ENCODE measurements at regions not wholly inside any gene's neighbourhood (a gene's known extent, or its start where the extent isn't known, plus 50 kb on each side); places are given as distances from the start of the nearest gene placed in this dataset.

DNA sequence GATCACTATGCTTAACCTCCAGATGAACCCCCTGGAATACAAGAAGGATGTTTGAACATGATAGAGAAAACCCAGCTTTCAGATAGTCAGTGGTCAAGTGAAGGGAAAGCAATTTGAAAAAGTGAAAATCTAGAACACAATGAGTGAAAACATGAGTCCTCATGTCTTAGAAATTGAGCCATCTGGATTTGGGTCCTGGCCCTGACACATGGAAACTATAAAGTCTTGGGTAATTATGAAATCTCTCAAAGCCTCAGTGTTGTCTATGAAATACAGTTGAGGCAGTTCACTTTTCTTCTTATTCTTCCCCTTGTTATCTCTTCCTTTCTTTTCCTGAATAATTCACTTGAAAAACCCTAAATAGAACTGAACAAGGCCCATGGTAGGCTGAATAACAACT lies 120.6 kb downstream of the EN1 start:
- H3K4me3 ChIP-seq (ENCODE audit: insufficient read depth, low read length): no peak overlapping the region
- no peak overlapping the region for H3K4me2 ChIP-seq (ENCODE audit: insufficient read depth, low read length)
- no peaks in the 10 kb centered on the region for H3K36me3 ChIP-seq (ENCODE audit: insufficient read depth, low read length)
- TF ChIP-seq, protein P1, sequence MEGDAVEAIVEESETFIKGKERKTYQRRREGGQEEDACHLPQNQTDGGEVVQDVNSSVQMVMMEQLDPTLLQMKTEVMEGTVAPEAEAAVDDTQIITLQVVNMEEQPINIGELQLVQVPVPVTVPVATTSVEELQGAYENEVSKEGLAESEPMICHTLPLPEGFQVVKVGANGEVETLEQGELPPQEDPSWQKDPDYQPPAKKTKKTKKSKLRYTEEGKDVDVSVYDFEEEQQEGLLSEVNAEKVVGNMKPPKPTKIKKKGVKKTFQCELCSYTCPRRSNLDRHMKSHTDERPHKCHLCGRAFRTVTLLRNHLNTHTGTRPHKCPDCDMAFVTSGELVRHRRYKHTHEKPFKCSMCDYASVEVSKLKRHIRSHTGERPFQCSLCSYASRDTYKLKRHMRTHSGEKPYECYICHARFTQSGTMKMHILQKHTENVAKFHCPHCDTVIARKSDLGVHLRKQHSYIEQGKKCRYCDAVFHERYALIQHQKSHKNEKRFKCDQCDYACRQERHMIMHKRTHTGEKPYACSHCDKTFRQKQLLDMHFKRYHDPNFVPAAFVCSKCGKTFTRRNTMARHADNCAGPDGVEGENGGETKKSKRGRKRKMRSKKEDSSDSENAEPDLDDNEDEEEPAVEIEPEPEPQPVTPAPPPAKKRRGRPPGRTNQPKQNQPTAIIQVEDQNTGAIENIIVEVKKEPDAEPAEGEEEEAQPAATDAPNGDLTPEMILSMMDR (IDR thresholded peaks at IDR 0.05; ENCODE audit: extremely low read depth, low read depth, low read length): no peak
- no peak for DNase-seq (ENCODE audit: insufficient read length, low spot score, missing footprints)
- no peak overlapping the region for H3K27ac ChIP-seq (ENCODE audit: low read depth, low read length)
- H3K4me1 ChIP-seq (ENCODE audit: insufficient read depth, low read length): peaks cover 4% of the 10 kb centered on the region
- no peak overlapping the region for H2AFZ ChIP-seq (ENCODE audit: low read length)
- H3K9me3 ChIP-seq (ENCODE audit: low read depth, low read length): no peaks in the 10 kb centered on the region
- no peaks in the 10 kb centered on the region for H3K27me3 ChIP-seq (ENCODE audit: insufficient read depth, low read length)
- no peaks in the 10 kb centered on the region for H4K20me1 ChIP-seq (ENCODE audit: insufficient read depth, low read length)
- H3K79me2 ChIP-seq (ENCODE audit: insufficient read depth, low read length): no peaks in the 10 kb centered on the region

- no peaks in the 10 kb centered on the region for H4K20me1 ChIP-seq (ENCODE audit: insufficient read depth, low read length)
- H3K4me1 ChIP-seq (ENCODE audit: insufficient read depth, low read length): peaks cover 4% of the 10 kb centered on the region
- H3K27ac ChIP-seq (ENCODE audit: low read depth, low read length): no peak overlapping the region
- H3K9me3 ChIP-seq (ENCODE audit: low read depth, low read length): no peaks in the 10 kb centered on the region
- TF ChIP-seq, protein P1 (IDR thresholded peaks at IDR 0.05; ENCODE audit: extremely low read depth, low read depth, low read length): no peak
- no peaks in the 10 kb centered on the region for H3K27me3 ChIP-seq (ENCODE audit: insufficient read depth, low read length)
- no peak overlapping the region for H3K4me3 ChIP-seq (ENCODE audit: insufficient read depth, low read length)
- no peaks in the 10 kb centered on the region for H3K36me3 ChIP-seq (ENCODE audit: insufficient read depth, low read length)
- peak overlapping the region; percentile 42 for H2AFZ ChIP-seq (ENCODE audit: low read length)
- peak overlapping the region; percentile 38 for H3K4me2 ChIP-seq (ENCODE audit: insufficient read depth, low read length)
- H3K79me2 ChIP-seq (ENCODE audit: insufficient read depth, low read length): no peaks in the 10 kb centered on the region
- peak; percentile 37 for DNase-seq (ENCODE audit: insufficient read length, low spot score, missing footprints)
Observed at GRCh38 chr2:118723394-118723793, 124.1 kb downstream of the EN1 start.

- Histone ChIP-seq H2AFZ (ENCODE audit: low read length) (no peak overlapping the region), H3K9me3 (ENCODE audit: low read depth, low read length) (no peaks in the 10 kb centered on the region), H3K36me3 (ENCODE audit: insufficient read depth, low read length) (no peaks in the 10 kb centered on the region), H3K27me3 (ENCODE audit: insufficient read depth, low read length) (no peaks in the 10 kb centered on the region), H3K4me3 (ENCODE audit: insufficient read depth, low read length) (no peak overlapping the region), H3K4me2 (ENCODE audit: insufficient read depth, low read length) (peak overlapping the region; percentile 38), H3K4me1 (ENCODE audit: insufficient read depth, low read length) (peaks cover 4% of the 10 kb centered on the region), H4K20me1 (ENCODE audit: insufficient read depth, low read length) (no peaks in the 10 kb centered on the region), H3K27ac (ENCODE audit: low read depth, low read length) (no peak overlapping the region), H3K79me2 (ENCODE audit: insufficient read depth, low read length) (no peaks in the 10 kb centered on the region)
- TF ChIP-seq, protein P1 (IDR thresholded peaks at IDR 0.05; ENCODE audit: extremely low read depth, low read depth, low read length): no peak
- DNase-seq (ENCODE audit: insufficient read length, low spot score, missing footprints): no peak
Observed at GRCh38 chr2:118722976-118723375, 124.5 kb downstream of the EN1 start.

GRCh38 chr2:118721817-118722551 lies 125.5 kb downstream of the EN1 start:
- Histone ChIP-seq H3K4me3 (ENCODE audit: insufficient read depth, low read length) (no peak overlapping the region), H3K36me3 (ENCODE audit: insufficient read depth, low read length) (no peaks in the 10 kb centered on the region), H3K4me2 (ENCODE audit: insufficient read depth, low read length) (no peak overlapping the region), H2AFZ (ENCODE audit: low read length) (peak overlapping the region; percentile 31), H3K79me2 (ENCODE audit: insufficient read depth, low read length) (no peaks in the 10 kb centered on the region), H4K20me1 (ENCODE audit: insufficient read depth, low read length) (no peaks in the 10 kb centered on the region), H3K27ac (ENCODE audit: low read depth, low read length) (no peak overlapping the region), H3K4me1 (ENCODE audit: insufficient read depth, low read length) (peaks cover 4% of the 10 kb centered on the region), H3K9me3 (ENCODE audit: low read depth, low read length) (no peaks in the 10 kb centered on the region), H3K27me3 (ENCODE audit: insufficient read depth, low read length) (no peaks in the 10 kb centered on the region)
- DNase-seq (ENCODE audit: insufficient read length, low spot score, missing footprints): no peak
- TF ChIP-seq, protein P1 (IDR thresholded peaks at IDR 0.05; ENCODE audit: extremely low read depth, low read depth, low read length): no peak
